Activated CD4-positive, alpha-beta T cell treated with anti-CD3 and anti-CD28 coated beads, Interleukin-10, Interleukin-2, amounts not matched to agents 100 ng/mL and 50 ng/mL, durations not matched to agents 16 hours and 8 hours (primary cell): ENCODE measurements at regions not wholly inside any gene's neighbourhood (a gene's known extent, or its start where the extent isn't known, plus 50 kb on each side); places are given as distances from the start of the nearest gene placed in this dataset.

Source experiments
- DNase-seq: peaks from one replicate; pipeline ENCODE4 v3.0.0-alpha.2; 2020

- no peak for DNase-seq
These were observed 206.3 kb downstream of the RAP2A start for GRCh38 chr13:97640268-97640667.

- no peak for DNase-seq
These were observed 214.4 kb downstream of the RAP2A start for GRCh38 chr13:97648171-97648880.

- no peak for DNase-seq
These were observed 214.9 kb downstream of the RAP2A start for GRCh38 chr13:97648881-97649224.

- DNase-seq, result no peak
These were observed 219.6 kb downstream of the RAP2A start for GRCh38 chr13:97653443-97654140.

GRCh38 chr13:97654236-97654635 is 220.3 kb downstream of the RAP2A start:
- DNase-seq, result no peak

- DNase-seq, result no peak
These were observed 224.6 kb downstream of the RAP2A start for GRCh38 chr13:97658556-97658955.

- DNase-seq, result no peak
These were observed 225.6 kb downstream of the RAP2A start for GRCh38 chr13:97659602-97660001.

- no peak for DNase-seq
These were observed 226.8 kb downstream of the RAP2A start for GRCh38 chr13:97660594-97661260.

GRCh38 chr13:97686594-97686993 is 252.6 kb downstream of the RAP2A start:
- DNase-seq, result no peak

- no peak for DNase-seq
These were observed 258.7 kb downstream of the RAP2A start for GRCh38 chr13:97692628-97693027.

- no peak for DNase-seq
These were observed 257.8 kb upstream of the IPO5 start for GRCh38 chr13:97695684-97696083.

- no peak for DNase-seq
These were observed 256.6 kb upstream of the IPO5 start for GRCh38 chr13:97696921-97697320.

GRCh38 chr13:97700306-97700848 is 253.1 kb upstream of the IPO5 start:
- no peak for DNase-seq

GRCh38 chr13:97702614-97703013 is 250.9 kb upstream of the IPO5 start:
- DNase-seq, result no peak

GRCh38 chr13:97710797-97711196 is 242.7 kb upstream of the IPO5 start:
- DNase-seq, result no peak

GRCh38 chr13:97712770-97713169 is 240.7 kb upstream of the IPO5 start:
- DNase-seq, result no peak

GRCh38 chr13:97715763-97716162 is 237.7 kb upstream of the IPO5 start:
- DNase-seq, result no peak

- no peak for DNase-seq
These were observed 236.7 kb upstream of the IPO5 start for GRCh38 chr13:97716746-97717145.

GRCh38 chr13:97719736-97720135 is 233.7 kb upstream of the IPO5 start:
- DNase-seq, result no peak

- DNase-seq, result no peak
These were observed 232.6 kb upstream of the IPO5 start for GRCh38 chr13:97720896-97721295.

GRCh38 chr13:97723655-97724054 is 229.8 kb upstream of the IPO5 start:
- DNase-seq, result no peak

- DNase-seq, result no peak
These were observed 229.0 kb upstream of the IPO5 start for GRCh38 chr13:97724450-97724849.

GRCh38 chr13:97726664-97727280 is 226.7 kb upstream of the IPO5 start:
- no peak for DNase-seq

GRCh38 chr13:97727991-97728390 is 225.5 kb upstream of the IPO5 start:
- no peak for DNase-seq
